ENCODE measurements at regions not wholly inside any gene's neighbourhood (a gene's known extent, or its start where the extent isn't known, plus 50 kb on each side); places are given as distances from the start of the nearest gene placed in this dataset.

DNA sequence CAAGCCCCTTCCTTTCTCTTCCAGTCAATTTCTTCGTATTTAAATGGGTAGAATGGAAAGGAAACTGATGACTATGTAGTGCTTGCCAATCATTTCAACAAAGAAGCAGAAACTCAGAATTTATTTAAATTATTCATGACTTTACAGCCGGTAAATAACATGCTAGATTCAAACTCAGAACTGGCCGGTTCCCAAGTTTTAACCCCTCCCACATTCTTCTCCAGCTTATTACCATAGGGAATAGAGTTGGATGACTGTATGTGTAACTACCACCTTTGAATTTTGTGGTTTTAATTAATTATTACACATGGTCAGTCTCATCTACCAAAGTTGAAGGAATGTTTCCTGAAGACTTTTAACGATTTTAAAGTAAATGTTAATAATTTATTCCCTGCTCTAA is 819.3 kb upstream of the LRATD1 start:
- Histone ChIP-seq H3K4me3 (ENCODE audit: low read length) (no peak overlapping the region), H3K9me2 (replicated peaks; ENCODE audit: control insufficient read depth, low read length) (no peaks in the 10 kb centered on the region), H3K36me3 (ENCODE audit: control insufficient read depth, low read length) (no peaks in the 10 kb centered on the region), H3K4me2 (ENCODE audit: low read length) (no peak overlapping the region), H3K79me2 (ENCODE audit: control insufficient read depth, low read length) (no peaks in the 10 kb centered on the region), H3K4me1 (ENCODE audit: control insufficient read depth, low read length) (no peaks in the 10 kb centered on the region), H3K9me3 (ENCODE audit: control insufficient read depth, insufficient read depth, low read length) (no peaks in the 10 kb centered on the region), H3F3A (ENCODE audit: control insufficient read depth, insufficient read depth) (no peaks in the 10 kb centered on the region), H3K27ac (ENCODE audit: low read depth, low read length) (no peak overlapping the region), H3K27me3 (ENCODE audit: control insufficient read depth, low read length) (no peaks in the 10 kb centered on the region), H4K20me1 (ENCODE audit: control insufficient read depth, insufficient read depth, low read depth, low read length) (no peaks in the 10 kb centered on the region)
- TF ChIP-seq CTCF (IDR thresholded peaks at IDR 0.05; ENCODE audit: low read depth, low read length, poor library complexity, severe bottlenecking) (no peak), EZH2phosphoT487 (IDR thresholded peaks at IDR 0.05; ENCODE audit: borderline replicate concordance, low read length) (no peak)

DNA sequence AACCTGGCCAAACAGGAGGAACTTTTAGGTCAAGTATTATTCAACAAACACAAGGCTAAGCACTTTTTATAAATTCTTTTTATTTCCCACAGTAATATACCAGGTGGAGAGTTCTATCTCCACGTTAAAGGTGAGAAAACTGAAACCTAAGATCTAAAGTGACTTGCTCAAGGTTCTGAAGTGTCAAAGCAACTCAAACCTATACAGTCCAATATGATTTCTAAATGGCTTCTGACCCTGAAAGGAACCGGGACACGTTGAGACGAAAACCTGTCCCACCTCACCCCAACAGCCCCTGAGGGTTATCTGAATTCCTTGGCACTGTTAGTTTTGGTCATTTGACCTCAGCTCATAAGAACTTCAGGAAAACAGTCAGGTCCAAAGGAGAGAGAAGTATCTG is 814.5 kb upstream of the LRATD1 start:
- H3K4me3 ChIP-seq (ENCODE audit: low read length), result no peak overlapping the region
- no peaks in the 10 kb centered on the region for H3K79me2 ChIP-seq (ENCODE audit: control insufficient read depth, low read length)
- H3K27me3 ChIP-seq (ENCODE audit: control insufficient read depth, low read length), result no peaks in the 10 kb centered on the region
- H3K36me3 ChIP-seq (ENCODE audit: control insufficient read depth, low read length), result no peaks in the 10 kb centered on the region
- H3K27ac ChIP-seq (ENCODE audit: low read depth, low read length), result no peak overlapping the region
- H3F3A ChIP-seq (ENCODE audit: control insufficient read depth, insufficient read depth), result no peaks in the 10 kb centered on the region
- H3K4me1 ChIP-seq (ENCODE audit: control insufficient read depth, low read length), result no peaks in the 10 kb centered on the region
- TF ChIP-seq EZH2phosphoT487 (IDR thresholded peaks at IDR 0.05; ENCODE audit: borderline replicate concordance, low read length) (no peak), CTCF (IDR thresholded peaks at IDR 0.05; ENCODE audit: low read depth, low read length, poor library complexity, severe bottlenecking) (no peak)
- H3K9me3 ChIP-seq (ENCODE audit: control insufficient read depth, insufficient read depth, low read length), result no peaks in the 10 kb centered on the region
- no peaks in the 10 kb centered on the region for H3K9me2 ChIP-seq (replicated peaks; ENCODE audit: control insufficient read depth, low read length)
- H3K4me2 ChIP-seq (ENCODE audit: low read length), result no peak overlapping the region
- no peaks in the 10 kb centered on the region for H4K20me1 ChIP-seq (ENCODE audit: control insufficient read depth, insufficient read depth, low read depth, low read length)

GRCh38 chr2:13819896-13820295 is 812.6 kb upstream of the LRATD1 start:
- no peaks in the 10 kb centered on the region for H3K9me3 ChIP-seq (ENCODE audit: control insufficient read depth, insufficient read depth, low read length)
- TF ChIP-seq EZH2phosphoT487 (IDR thresholded peaks at IDR 0.05; ENCODE audit: borderline replicate concordance, low read length), result no peak
- TF ChIP-seq CTCF (IDR thresholded peaks at IDR 0.05; ENCODE audit: low read depth, low read length, poor library complexity, severe bottlenecking), result no peak

More at GRCh38 chr2:13819896-13820295, 812.6 kb upstream of the LRATD1 start:
- Histone ChIP-seq H3K4me2 (ENCODE audit: low read length) (no peak overlapping the region), H4K20me1 (ENCODE audit: control insufficient read depth, insufficient read depth, low read depth, low read length) (no peaks in the 10 kb centered on the region), H3K27me3 (ENCODE audit: control insufficient read depth, low read length) (no peaks in the 10 kb centered on the region), H3K9me2 (replicated peaks; ENCODE audit: control insufficient read depth, low read length) (no peaks in the 10 kb centered on the region), H3K36me3 (ENCODE audit: control insufficient read depth, low read length) (no peaks in the 10 kb centered on the region), H3F3A (ENCODE audit: control insufficient read depth, insufficient read depth) (no peaks in the 10 kb centered on the region), H3K79me2 (ENCODE audit: control insufficient read depth, low read length) (no peaks in the 10 kb centered on the region), H3K4me1 (ENCODE audit: control insufficient read depth, low read length) (no peaks in the 10 kb centered on the region), H3K4me3 (ENCODE audit: low read length) (no peak overlapping the region), H3K27ac (ENCODE audit: low read depth, low read length) (no peak overlapping the region)

Measured in DOHH2 (cell line).